H1 (cell line): ENCODE measurements at regions not wholly inside any gene's neighbourhood (a gene's known extent, or its start where the extent isn't known, plus 50 kb on each side); places are given as distances from the start of the nearest gene placed in this dataset.

Source experiments
- BACH1 ChIP-seq: IDR thresholded peaks from 2 replicates; pipeline ENCODE4 v1.6.1; 2012; ENCODE audit warnings: low read length, improper control_type of control experiment
- JUND ChIP-seq: IDR thresholded peaks from 2 replicates; pipeline ENCODE4 v1.6.1; 2011; ENCODE audit warnings: mild to moderate bottlenecking, improper control_type of control experiment, low read length
- RBBP5 ChIP-seq: IDR thresholded peaks from 2 replicates; pipeline ENCODE4 v1.7.1; 2012; ENCODE audit warnings: low read depth, mild to moderate bottlenecking, inconsistent platforms, low read length, moderate library complexity, borderline replicate concordance
- SIN3A ChIP-seq, 2 experiments: IDR thresholded peaks in 1 of 2; conservative IDR thresholded peaks in 1 of 2; 2 replicates each; pipeline ENCODE4 v1.6.1; 2011 to 2012; ENCODE audit warnings: low read length in 2 of 2, improper control_type of control experiment in 1 of 2, low read depth in 1 of 2, mild to moderate bottlenecking in 1 of 2
- SP2 ChIP-seq: IDR thresholded peaks from 2 replicates; pipeline ENCODE4 v1.6.1; 2012; ENCODE audit warnings: mild to moderate bottlenecking, low read length, inconsistent platforms
- SRF ChIP-seq: IDR thresholded peaks from 2 replicates; pipeline ENCODE4 v1.6.1; 2011; ENCODE audit warnings: mild to moderate bottlenecking, low read depth, low read length, moderate library complexity
- SUZ12 ChIP-seq: fragments of 200-600 bp; sonication (generic); IDR thresholded peaks from 2 replicates; pipeline ENCODE4 v1.6.1; 2012; ENCODE audit warnings: mild to moderate bottlenecking, inconsistent platforms, low read length, moderate library complexity, mixed read lengths

GRCh38 chr1:194068446-194069167 is 882.2 kb upstream of the B3GALT2 start (continued):
- no peak for TF ChIP-seq SRF
- no peak for TF ChIP-seq RBBP5
- no peak for TF ChIP-seq SP2
- no peak for TF ChIP-seq BACH1
- TF ChIP-seq JUND, result no peak
- no peak for TF ChIP-seq SUZ12
- no peak for TF ChIP-seq SIN3A (conservative IDR thresholded peaks at IDR 0.05 in 1 of 2, IDR thresholded peaks at IDR 0.05 in 1 of 2; ENCODE audit: low read depth in 1 of 2, low read length in 2 of 2)
